Breast epithelium (tissue), 3 donors: ENCODE measurements at regions not wholly inside any gene's neighbourhood (a gene's known extent, or its start where the extent isn't known, plus 50 kb on each side); places are given as distances from the start of the nearest gene placed in this dataset.

Source experiments
- POLR2A ChIP-seq: fragments of 450-650 bp; IDR thresholded peaks from one replicate; pipeline ENCODE4 v1.6.1; 2016; ENCODE audit warnings: antibody characterized with exemption, mild to moderate bottlenecking, moderate library complexity
- TF ChIP-seq, protein P1 (sequence below), 3 donors: fragments of 450-650 bp; IDR thresholded peaks; one replicate each; pipeline ENCODE4 v1.5.1; 2016 to 2017; ENCODE audit warnings: antibody characterized with exemption in 3 of 3, mild to moderate bottlenecking in 3 of 3, moderate library complexity in 3 of 3

DNA sequence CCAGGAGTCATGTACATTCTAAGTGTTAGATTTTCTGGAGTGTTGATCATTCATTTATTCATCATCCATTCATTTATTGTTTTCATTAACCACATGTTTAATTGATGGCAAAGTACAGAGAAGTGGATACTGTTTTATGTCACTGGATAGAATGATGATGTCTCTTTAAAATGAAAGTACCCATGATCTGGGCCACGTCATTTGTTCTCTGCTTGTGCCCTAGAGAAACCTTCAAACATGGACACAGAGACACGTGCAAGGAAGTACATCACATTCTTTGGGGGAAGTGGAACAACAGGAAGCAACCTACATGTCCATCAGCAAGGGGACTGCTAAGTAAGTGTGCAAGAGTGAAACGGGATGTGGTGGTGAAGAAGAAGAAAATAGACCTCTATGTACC is 75.8 kb upstream of the TSHZ2 start:
- TF ChIP-seq POLR2A: no peak
- TF ChIP-seq, protein P1, sequence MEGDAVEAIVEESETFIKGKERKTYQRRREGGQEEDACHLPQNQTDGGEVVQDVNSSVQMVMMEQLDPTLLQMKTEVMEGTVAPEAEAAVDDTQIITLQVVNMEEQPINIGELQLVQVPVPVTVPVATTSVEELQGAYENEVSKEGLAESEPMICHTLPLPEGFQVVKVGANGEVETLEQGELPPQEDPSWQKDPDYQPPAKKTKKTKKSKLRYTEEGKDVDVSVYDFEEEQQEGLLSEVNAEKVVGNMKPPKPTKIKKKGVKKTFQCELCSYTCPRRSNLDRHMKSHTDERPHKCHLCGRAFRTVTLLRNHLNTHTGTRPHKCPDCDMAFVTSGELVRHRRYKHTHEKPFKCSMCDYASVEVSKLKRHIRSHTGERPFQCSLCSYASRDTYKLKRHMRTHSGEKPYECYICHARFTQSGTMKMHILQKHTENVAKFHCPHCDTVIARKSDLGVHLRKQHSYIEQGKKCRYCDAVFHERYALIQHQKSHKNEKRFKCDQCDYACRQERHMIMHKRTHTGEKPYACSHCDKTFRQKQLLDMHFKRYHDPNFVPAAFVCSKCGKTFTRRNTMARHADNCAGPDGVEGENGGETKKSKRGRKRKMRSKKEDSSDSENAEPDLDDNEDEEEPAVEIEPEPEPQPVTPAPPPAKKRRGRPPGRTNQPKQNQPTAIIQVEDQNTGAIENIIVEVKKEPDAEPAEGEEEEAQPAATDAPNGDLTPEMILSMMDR (IDR thresholded peaks at IDR 0.05): no peak
